Mesendoderm (in vitro differentiated cells): ENCODE measurements at regions not wholly inside any gene's neighbourhood (a gene's known extent, or its start where the extent isn't known, plus 50 kb on each side); places are given as distances from the start of the nearest gene placed in this dataset.

Source experiments
- DNase-seq: peaks from one replicate; pipeline ENCODE4 v3.0.0; 2013
- H2AK5ac ChIP-seq: 2 replicates; pipeline ENCODE4 v1.6.1; 2013; ENCODE audit warnings: low read length, inconsistent platforms
- H2BK120ac ChIP-seq: 2 replicates; pipeline ENCODE4 v1.6.1; 2013; ENCODE audit warnings: low read depth, mild to moderate bottlenecking, low read length, moderate library complexity, mixed read lengths
- H2BK15ac ChIP-seq: replicated peaks from 2 replicates; pipeline ENCODE4 v1.6.1; 2013; ENCODE audit warnings: low read depth, mild to moderate bottlenecking, moderate library complexity
- H2BK5ac ChIP-seq: 2 replicates; pipeline ENCODE4 v1.6.1; 2013; ENCODE audit warnings: low read length, inconsistent platforms
- H3K18ac ChIP-seq: 2 replicates; pipeline ENCODE4 v1.6.1; 2013; ENCODE audit warnings: mild to moderate bottlenecking, low read length, mixed read lengths
- H3K23ac ChIP-seq: one replicate; pipeline ENCODE4 v1.6.1; 2013; ENCODE audit warnings: low read length
- H3K27ac ChIP-seq: 2 replicates; pipeline ENCODE4 v1.5.1; 2013; ENCODE audit warnings: low read depth, mild to moderate bottlenecking, inconsistent platforms, low read length, moderate library complexity
- H3K27me3 ChIP-seq: 2 replicates; pipeline ENCODE4 v1.6.1; 2013; ENCODE audit warnings: low read length, control low read depth, mild to moderate bottlenecking, inconsistent platforms; ENCODE audit not compliant: insufficient read depth, poor library complexity
- H3K36me3 ChIP-seq: 2 replicates; pipeline ENCODE4 v1.6.1; 2013; ENCODE audit warnings: low read length, inconsistent platforms; ENCODE audit not compliant: control insufficient read depth, insufficient read depth
- H3K4ac ChIP-seq: one replicate; pipeline ENCODE4 v1.6.1; 2013; ENCODE audit warnings: low read depth, mild to moderate bottlenecking, low read length, moderate library complexity
- H3K4me1 ChIP-seq: 2 replicates; pipeline ENCODE4 v1.6.1; 2013; ENCODE audit warnings: low read depth, low read length, inconsistent platforms; ENCODE audit not compliant: control insufficient read depth
- H3K4me2 ChIP-seq: 2 replicates; pipeline ENCODE4 v1.6.1; 2013; ENCODE audit warnings: low read length
- H3K4me3 ChIP-seq: 2 replicates; pipeline ENCODE4 v1.5.1; 2013; ENCODE audit warnings: mild to moderate bottlenecking, low read length
- H3K56ac ChIP-seq: one replicate; pipeline ENCODE4 v1.6.1; 2013; ENCODE audit warnings: low read length
- H3K79me1 ChIP-seq: 2 replicates; pipeline ENCODE4 v1.6.1; 2013; ENCODE audit warnings: low read length, inconsistent platforms
- H3K79me2 ChIP-seq: 2 replicates; pipeline ENCODE4 v1.6.1; 2013; ENCODE audit warnings: mild to moderate bottlenecking, low read length; ENCODE audit not compliant: control insufficient read depth, insufficient read depth
- H3K9ac ChIP-seq: 2 replicates; pipeline ENCODE4 v1.6.1; 2013; ENCODE audit warnings: low read length, inconsistent platforms
- H4K5ac ChIP-seq: one replicate; pipeline ENCODE4 v1.6.1; 2013; ENCODE audit warnings: low read length
- H4K8ac ChIP-seq: one replicate; pipeline ENCODE4 v1.6.1; 2013; ENCODE audit warnings: low read depth, mild to moderate bottlenecking, control low read depth, low read length, moderate library complexity
- WGBS: extraction: QIAGEN DNeasy Blood & Tissue Kit; methylation state at CpG from one replicate; pipeline ENCODE4 v1.1.7; 2013; ENCODE audit warnings: low lambda C conversion rate, missing lambda C conversion rate; ENCODE audit not compliant: insufficient coverage; ENCODE audit errors: extremely low coverage; 5-methylcytosine and 5-hydroxymethylcytosine counted together

DNA sequence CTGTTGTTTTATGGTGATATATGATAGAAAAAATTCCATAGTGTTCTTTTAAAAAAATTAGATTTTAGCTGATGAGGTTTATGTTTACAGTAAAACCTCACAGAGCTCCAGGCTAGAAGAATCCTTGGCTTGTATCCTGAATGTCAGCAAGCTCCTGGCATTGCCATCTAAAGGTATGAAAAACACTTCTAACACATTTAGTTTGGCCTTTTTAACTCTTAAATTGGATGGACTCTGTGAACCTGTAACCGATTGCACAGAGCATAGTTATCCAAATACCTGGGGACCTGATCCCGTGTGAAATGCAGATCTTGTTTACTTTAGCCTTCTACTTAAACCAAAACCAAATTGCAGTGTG is 241.1 kb upstream of the DCN start:
- Histone ChIP-seq H3K27ac (no peak overlapping the region), H3K23ac (no peak overlapping the region), H3K4me3 (no peak overlapping the region)

DNA sequence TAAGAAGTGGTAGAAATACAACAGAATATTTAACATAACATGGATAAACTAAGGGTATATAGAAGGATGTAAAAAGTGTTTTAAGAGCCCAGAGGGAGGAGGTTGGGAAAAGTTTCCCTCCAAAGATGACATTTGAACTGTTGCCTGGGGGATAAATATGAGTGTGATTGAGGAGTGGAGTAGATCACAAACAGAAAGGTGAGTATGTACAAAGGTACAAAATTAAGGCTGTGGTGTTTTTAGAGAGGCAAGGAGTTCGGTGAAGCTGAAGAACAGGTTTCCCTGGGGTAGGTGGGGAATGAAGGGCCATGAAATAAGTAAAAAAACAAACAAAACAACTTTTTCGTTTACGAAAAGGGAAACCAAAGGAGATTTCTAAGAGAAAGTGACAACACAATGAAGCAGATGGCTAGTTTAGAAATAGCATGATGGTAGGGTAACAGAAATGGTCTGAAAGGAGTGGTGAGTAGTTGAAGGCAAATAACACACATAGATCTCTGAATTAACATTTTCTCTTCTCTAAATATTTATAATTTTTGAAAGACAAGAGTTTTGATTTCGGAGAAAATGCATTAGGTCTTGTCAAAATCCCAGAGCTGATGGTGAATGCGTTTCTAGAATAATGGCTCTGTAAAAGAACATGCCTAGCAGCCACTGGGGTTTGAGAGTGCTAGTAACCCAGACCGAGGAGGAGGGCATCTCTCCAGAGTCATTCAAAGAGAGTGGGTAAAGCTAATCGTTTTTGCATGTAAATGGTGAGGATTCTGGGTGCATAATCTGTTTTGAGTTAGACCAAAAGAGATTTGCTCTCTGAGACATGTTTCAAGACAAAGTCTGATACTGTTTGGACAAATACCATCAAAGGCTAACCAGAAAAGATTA is 240.4 kb upstream of the DCN start:
- H3K18ac ChIP-seq, result no peak overlapping the region
- no peak overlapping the region for H3K9ac ChIP-seq
- H3K56ac ChIP-seq, result no peak overlapping the region
- no peak overlapping the region for H3K23ac ChIP-seq
- no peaks in the 10 kb centered on the region for H3K27me3 ChIP-seq
- no peaks in the 10 kb centered on the region for H3K4me1 ChIP-seq
- no peak overlapping the region for H2BK15ac ChIP-seq
- no peaks in the 10 kb centered on the region for H3K36me3 ChIP-seq
- no peak overlapping the region for H3K27ac ChIP-seq
- no peak overlapping the region for H2BK120ac ChIP-seq
- no peak overlapping the region for H3K4me2 ChIP-seq
- no peak for DNase-seq
- H3K4me3 ChIP-seq, result no peak overlapping the region
- no CpG with 5 or more reads among the region's 7 CpGs for WGBS
- H3K79me1 ChIP-seq, result no peaks in the 10 kb centered on the region
- no peak overlapping the region for H2AK5ac ChIP-seq
- H3K4ac ChIP-seq, result no peak overlapping the region
- H4K5ac ChIP-seq, result no peak overlapping the region
- no peak overlapping the region for H2BK5ac ChIP-seq
- H4K8ac ChIP-seq, result no peak overlapping the region
- no peaks in the 10 kb centered on the region for H3K79me2 ChIP-seq

More for the DNA sequence above, 241.1 kb upstream of the DCN start:
- H3K18ac ChIP-seq, result no peak overlapping the region
- no peak for DNase-seq
- H3K79me1 ChIP-seq, result no peaks in the 10 kb centered on the region
- H2BK15ac ChIP-seq, result no peak overlapping the region
- no peak overlapping the region for H3K9ac ChIP-seq
- H2BK5ac ChIP-seq, result no peak overlapping the region
- H3K27me3 ChIP-seq, result no peaks in the 10 kb centered on the region
- H3K56ac ChIP-seq, result no peak overlapping the region
- H2AK5ac ChIP-seq, result no peak overlapping the region
- H4K5ac ChIP-seq, result no peak overlapping the region
- H2BK120ac ChIP-seq, result no peak overlapping the region
- no peak overlapping the region for H3K4ac ChIP-seq
- H3K36me3 ChIP-seq, result no peaks in the 10 kb centered on the region
- H3K4me1 ChIP-seq, result no peaks in the 10 kb centered on the region
- no peaks in the 10 kb centered on the region for H3K79me2 ChIP-seq
- no peak overlapping the region for H3K4me2 ChIP-seq
- H4K8ac ChIP-seq, result no peak overlapping the region
- no CpG with 5 or more reads among the region's 2 CpGs for WGBS

DNA sequence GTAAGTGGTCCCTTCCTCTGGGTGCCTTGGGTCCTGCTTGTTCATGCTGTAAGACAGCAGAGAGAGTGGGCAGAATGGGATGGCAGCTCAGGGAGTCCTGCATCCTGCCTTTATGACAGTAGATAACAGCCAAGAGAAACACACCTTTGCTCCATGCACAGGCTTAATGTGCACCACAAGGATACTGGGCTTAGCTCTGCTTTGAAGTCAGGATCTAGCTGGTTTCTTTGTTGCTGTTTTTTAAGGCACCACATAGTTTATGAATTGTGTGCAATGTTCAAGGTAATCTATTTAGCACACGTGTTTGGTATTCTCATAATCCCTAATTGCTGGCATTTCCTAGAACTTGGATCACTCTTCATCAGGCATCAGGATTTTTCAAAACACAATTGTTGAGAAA is 239.5 kb upstream of the DCN start:
- no peak for DNase-seq
- no peak overlapping the region for H2BK15ac ChIP-seq
- no peak overlapping the region for H3K56ac ChIP-seq
- no peak overlapping the region for H4K8ac ChIP-seq
- H3K79me1 ChIP-seq, result no peaks in the 10 kb centered on the region
- H2BK120ac ChIP-seq, result no peak overlapping the region
- H3K9ac ChIP-seq, result no peak overlapping the region
- no peaks in the 10 kb centered on the region for H3K4me1 ChIP-seq
- H3K27me3 ChIP-seq, result no peaks in the 10 kb centered on the region
- no peak overlapping the region for H4K5ac ChIP-seq
- H3K36me3 ChIP-seq, result no peaks in the 10 kb centered on the region
- no peak overlapping the region for H3K27ac ChIP-seq
- no peak overlapping the region for H3K23ac ChIP-seq
- H2BK5ac ChIP-seq, result no peak overlapping the region
- WGBS, result no CpG with 5 or more reads among the region's 1 CpG
- H2AK5ac ChIP-seq, result no peak overlapping the region
- H3K4me2 ChIP-seq, result no peak overlapping the region
- H3K79me2 ChIP-seq, result no peaks in the 10 kb centered on the region
- H3K4ac ChIP-seq, result no peak overlapping the region
- H3K4me3 ChIP-seq, result no peak overlapping the region
- H3K18ac ChIP-seq, result no peak overlapping the region

DNA sequence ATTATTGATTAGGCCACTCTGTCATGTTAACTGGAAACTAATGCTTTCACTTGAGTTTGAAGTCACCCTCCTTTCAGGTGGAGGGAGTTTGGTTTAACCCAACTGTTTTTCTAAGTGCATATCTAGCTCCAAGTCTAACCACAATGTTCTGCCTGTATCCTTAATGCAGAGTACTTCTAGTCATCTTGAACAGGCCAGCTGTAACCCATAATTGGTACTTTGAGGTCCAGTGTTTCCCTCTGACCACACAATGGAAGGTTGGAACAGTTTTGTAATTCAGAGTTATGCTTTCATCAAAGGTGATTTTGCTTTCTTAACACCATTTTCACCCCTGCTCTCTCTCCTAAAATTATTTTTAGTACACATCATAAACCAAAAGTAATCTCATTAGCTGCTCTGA is 237.2 kb upstream of the DCN start:
- Histone ChIP-seq H3K79me2 (no peaks in the 10 kb centered on the region), H2AK5ac (no peak overlapping the region), H2BK5ac (no peak overlapping the region), H3K9ac (no peak overlapping the region), H3K36me3 (no peaks in the 10 kb centered on the region), H3K18ac (no peak overlapping the region), H4K5ac (no peak overlapping the region), H3K27ac (no peak overlapping the region), H3K4me1 (no peaks in the 10 kb centered on the region), H3K4me2 (no peak overlapping the region), H3K27me3 (no peaks in the 10 kb centered on the region), H2BK120ac (no peak overlapping the region), H3K79me1 (no peaks in the 10 kb centered on the region), H2BK15ac (no peak overlapping the region), H3K4ac (no peak overlapping the region), H4K8ac (no peak overlapping the region), H3K4me3 (no peak overlapping the region), H3K56ac (no peak overlapping the region), H3K23ac (no peak overlapping the region)
- no peak for DNase-seq

DNA sequence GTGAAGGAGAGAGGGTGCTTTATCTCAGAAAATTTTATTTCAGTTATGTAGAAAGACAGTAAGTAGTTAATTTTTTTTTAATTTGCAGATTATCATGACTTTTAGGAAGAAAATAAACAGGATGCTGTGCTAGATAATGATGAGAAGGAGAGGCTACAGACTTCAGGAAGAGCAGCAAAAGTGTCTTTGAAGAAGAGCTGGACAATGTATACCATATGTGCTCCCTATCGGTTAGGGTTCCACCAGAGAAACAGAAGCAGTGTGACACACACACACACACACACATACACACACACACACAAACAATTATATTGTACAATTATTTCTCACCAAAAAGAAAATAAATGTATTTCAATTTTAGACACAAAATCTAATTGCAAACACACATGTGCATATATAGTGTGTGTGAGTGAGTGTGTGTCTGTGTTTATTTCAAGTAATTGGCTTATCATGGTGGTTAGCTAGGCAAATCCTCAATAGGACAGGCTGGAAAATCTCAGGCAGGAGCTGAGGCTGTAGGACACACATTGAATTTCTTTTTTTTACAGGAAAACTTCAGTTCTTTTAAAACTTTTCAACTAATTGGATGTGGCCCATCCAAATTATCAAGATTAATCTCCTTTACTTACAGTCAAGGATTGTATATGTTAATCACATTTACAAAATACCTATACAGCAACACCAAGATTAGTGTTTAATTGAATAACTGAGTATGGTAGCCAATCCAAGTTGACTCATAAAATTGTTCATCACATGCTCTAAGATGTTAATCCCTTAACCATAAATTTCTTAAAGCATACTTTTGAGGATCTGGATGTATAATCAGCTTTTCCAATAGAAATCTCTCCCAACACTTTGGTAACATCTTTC is 235.8 kb upstream of the DCN start:
- no peak overlapping the region for H2BK15ac ChIP-seq
- no CpG with 5 or more reads among the region's 1 CpG for WGBS
- H3K4me1 ChIP-seq, result peaks cover 2% of the 10 kb centered on the region
- no peaks in the 10 kb centered on the region for H3K36me3 ChIP-seq
- H4K8ac ChIP-seq, result no peak overlapping the region
- H3K4me2 ChIP-seq, result no peak overlapping the region
- H3K18ac ChIP-seq, result no peak overlapping the region
- no peak overlapping the region for H3K56ac ChIP-seq
- no peak overlapping the region for H4K5ac ChIP-seq
- H3K4me3 ChIP-seq, result no peak overlapping the region
- H3K23ac ChIP-seq, result no peak overlapping the region
- no peaks in the 10 kb centered on the region for H3K79me1 ChIP-seq
- no peak overlapping the region for H3K4ac ChIP-seq
- no peaks in the 10 kb centered on the region for H3K27me3 ChIP-seq
- no peaks in the 10 kb centered on the region for H3K79me2 ChIP-seq
- H3K27ac ChIP-seq, result no peak overlapping the region
- H2BK5ac ChIP-seq, result no peak overlapping the region
- H2BK120ac ChIP-seq, result no peak overlapping the region
- DNase-seq, result no peak
- H3K9ac ChIP-seq, result no peak overlapping the region
- H2AK5ac ChIP-seq, result no peak overlapping the region
